K562 (cell line): ENCODE measurements at regions not wholly inside any gene's neighbourhood (a gene's known extent, or its start where the extent isn't known, plus 50 kb on each side); places are given as distances from the start of the nearest gene placed in this dataset.

ENCODE experiments used
- ATAC-seq: fragments of 200-7000 bp; cut with Tn5 transposase; 3 replicates; pipeline ENCODE4 v1.9.1; 2020; ENCODE audit warnings: moderate library complexity
- BruUV-seq: library from RNA; stranded (reverse); fragments of 400-500 nt; replicated peaks from 2 replicates; lab custom pipeline; 2021; lab: Mats Ljungman, UMichigan
- CTCF ChIA-PET: fragments of 300-600 bp; formaldehyde crosslinking; extraction: SDS; loops from one replicate; lab custom pipeline; 2021; ENCODE audit warnings: low intra/inter-chr PET ratio; lab: Yijun Ruan, JAX
- POLR2A ChIA-PET: fragments of 300-600, 350-650 bp; sonication (Branson Sonifier 250); formaldehyde crosslinking; extraction: SDS; loops from one replicate; lab custom pipeline; 2021; ENCODE audit warnings: antibody characterized with exemption, inconsistent platforms; lab: Yijun Ruan, JAX
- DNase-seq, 4 experiments: peaks; one replicate each; pipeline versions ENCODE4 v3.0.0 to v3.0.0-alpha.2; 2011 to 2018; ENCODE audit warnings: low spot score in 3 of 4, mixed read lengths in 3 of 4; ENCODE audit errors: extremely low read depth in 1 of 4
- FAIRE-seq: peaks from 2 replicates; lab custom pipeline; 2011; peaks lifted over from hg19 to GRCh38; lab: Jason Lieb, UNC
- H2AFZ ChIP-seq: 2 replicates; pipeline ENCODE4 v1.6.0; 2011; ENCODE audit warnings: low read depth, low read length, control low read depth, inconsistent platforms
- H3K27ac ChIP-seq: fragments of 200-600 bp; 3 replicates; pipeline ENCODE4 v1.8.0; 2011; ENCODE audit warnings: low read depth, mild to moderate bottlenecking, control low read depth, inconsistent platforms, low read length, moderate library complexity, mixed read lengths; ENCODE audit errors: extremely low read depth
- H3K27me3 ChIP-seq, 2 experiments: fragments of 300-600 bp in 1 of 2; 2 replicates in 1 of 2; 3 replicates in 1 of 2; pipeline versions ENCODE4 v1.6.0 to v1.8.0; 2011; ENCODE audit warnings: inconsistent platforms in 2 of 2, low read length in 2 of 2, mild to moderate bottlenecking in 1 of 2, mixed read lengths in 1 of 2, moderate library complexity in 1 of 2; ENCODE audit not compliant: control insufficient read depth in 2 of 2, insufficient read depth in 2 of 2
- H3K36me3 ChIP-seq: fragments of 300-600 bp; 3 replicates; pipeline ENCODE4 v1.8.0; 2011; ENCODE audit warnings: mild to moderate bottlenecking, low read length, inconsistent platforms; ENCODE audit not compliant: control insufficient read depth, insufficient read depth
- H3K4me1 ChIP-seq, 2 experiments: fragments of 200-600 bp in 1 of 2; replicated peaks in 1 of 2; 2 replicates in 1 of 2; 3 replicates in 1 of 2; pipeline versions ENCODE4 v1.5.1 to v1.8.0; 2011; ENCODE audit warnings: inconsistent platforms in 2 of 2, low read length in 2 of 2, mild to moderate bottlenecking in 1 of 2, mixed read lengths in 1 of 2, moderate library complexity in 1 of 2; ENCODE audit not compliant: control insufficient read depth in 2 of 2, insufficient read depth in 2 of 2
- H3K4me2 ChIP-seq: 2 replicates; pipeline ENCODE4 v1.6.1; 2011; ENCODE audit warnings: low read length, control low read depth, inconsistent platforms, mixed read lengths; ENCODE audit not compliant: insufficient read depth
- H3K4me3 ChIP-seq: fragments of 200-600 bp; sonication (generic), shearing (Covaris generic); 2 replicates; pipeline ENCODE4 v1.5.1; 2016; ENCODE audit warnings: control low read depth, inconsistent platforms
- H3K79me2 ChIP-seq: fragments of 200-600 bp; 3 replicates; pipeline ENCODE4 v1.8.0; 2011; ENCODE audit warnings: low read length, inconsistent platforms; ENCODE audit not compliant: control insufficient read depth, insufficient read depth
- H3K9ac ChIP-seq, 2 experiments: 2 replicates each; pipeline versions ENCODE4 v1.6.0 to v1.6.1; 2011; ENCODE audit warnings: low read depth in 2 of 2, low read length in 2 of 2, control low read depth in 1 of 2, inconsistent platforms in 1 of 2, mild to moderate bottlenecking in 1 of 2, mixed read lengths in 1 of 2; ENCODE audit not compliant: insufficient read depth in 1 of 2
- H3K9me1 ChIP-seq: one replicate; pipeline ENCODE4 v1.6.0; 2011; ENCODE audit warnings: inconsistent platforms, mild to moderate bottlenecking, low read length, moderate library complexity; ENCODE audit not compliant: control insufficient read depth, insufficient read depth
- H3K9me3 ChIP-seq: replicated peaks from 2 replicates; pipeline ENCODE4 v1.5.1; 2011; ENCODE audit warnings: low read depth, low read length, inconsistent platforms; ENCODE audit not compliant: control insufficient read depth, insufficient read depth
- H4K20me1 ChIP-seq: replicated peaks from 2 replicates; pipeline ENCODE4 v1.6.1; 2011; ENCODE audit warnings: low read length, inconsistent platforms, mixed read lengths; ENCODE audit not compliant: control insufficient read depth, insufficient read depth
- CREBBP ChIP-seq: IDR thresholded peaks from one replicate; pipeline ENCODE4 v1.6.1; 2012; ENCODE audit warnings: low read depth, mild to moderate bottlenecking, control low read depth, inconsistent platforms, low read length
- GTF2E2 ChIP-seq: fragments of 200-800 bp; sonication (Bioruptor generic); IDR thresholded peaks from 2 replicates; pipeline ENCODE4 v1.6.1; 2016; ENCODE audit warnings: missing genetic modification characterization, missing compliant biosample characterization
- GTF2F1 ChIP-seq: IDR thresholded peaks from 2 replicates; pipeline ENCODE4 v1.6.1; 2011; ENCODE audit warnings: low read depth, low read length, improper control_type of control experiment
- HDGF ChIP-seq: fragments of 450-650 bp; IDR thresholded peaks from 2 replicates; pipeline ENCODE4 v1.6.1; 2016
- HMGXB4 ChIP-seq: sonication (generic); formaldehyde crosslinking; IDR thresholded peaks from 2 replicates; pipeline ENCODE4 v1.8.1; 2023; ENCODE audit warnings: mild to moderate bottlenecking, missing genetic modification reagents
- LEF1 ChIP-seq: fragments of 450-650 bp; IDR thresholded peaks from 2 replicates; pipeline ENCODE4 v1.6.1; 2016; ENCODE audit warnings: mild to moderate bottlenecking
- NFE2L1 ChIP-seq: fragments of 450-650 bp; IDR thresholded peaks from 2 replicates; pipeline ENCODE4 v1.6.1; 2016; ENCODE audit warnings: missing genetic modification characterization, low read depth, mild to moderate bottlenecking, missing compliant biosample characterization, moderate library complexity, borderline replicate concordance
- PRMT5 ChIP-seq: sonication (generic); formaldehyde crosslinking; IDR thresholded peaks from 2 replicates; pipeline ENCODE4 v1.5.0; 2020; ENCODE audit warnings: missing genetic modification reagents
- RBM25 ChIP-seq: fragments of 200-400 bp; formaldehyde crosslinking; IDR thresholded peaks from 2 replicates; pipeline ENCODE4 v1.6.1; 2018; ENCODE audit warnings: low read length, low read depth, moderate library complexity; ENCODE audit not compliant: severe bottlenecking
- ZNF778 ChIP-seq: fragments of 450-650 bp; formaldehyde crosslinking; IDR thresholded peaks from 2 replicates; pipeline ENCODE4 v1.4.0; 2020; ENCODE audit warnings: mild to moderate bottlenecking, moderate library complexity
- WGBS: fragments of 100-300 bp; shearing (Covaris generic); methylation state at CpG from one replicate; pipeline ENCODE4 v1.1.6; 2016; ENCODE audit warnings: low coverage, mixed read lengths; ENCODE audit not compliant: insufficient coverage; ENCODE audit errors: missing lambda C conversion rate; 5-methylcytosine and 5-hydroxymethylcytosine counted together
- in situ Hi-C: fragments of 300-500 bp; cut with MboI; formaldehyde crosslinking; loops from 4 replicates; pipeline ENCODE4 v1.15.0; 2018; ENCODE audit warnings: inconsistent platforms, mixed read lengths
- intact Hi-C: fragments of 100-400 bp; cut with micrococcal nuclease; formaldehyde crosslinking; loops from 2 replicates; pipeline ENCODE4 v1.14.2; 2022
- TF ChIP-seq, protein P1 (sequence below), 2 experiments: fragments of 450-650 bp; formaldehyde crosslinking in 1 of 2; IDR thresholded peaks; 2 replicates each; pipeline versions ENCODE4 v1.4.0 to v1.6.1; 2014 to 2020; ENCODE audit warnings: mild to moderate bottlenecking in 2 of 2, borderline replicate concordance in 1 of 2, low read depth in 1 of 2

- no peak for DNase-seq
- Histone ChIP-seq H3K27me3 (peaks cover 0 to 3% of the 10 kb centered on the region in 2 experiments; a peak in 2 of 5 replicates), H3K27ac (no peak overlapping the region), H3K4me2 (no peak overlapping the region), H2AFZ (no peak overlapping the region), H4K20me1 (peaks cover 7% of the 10 kb centered on the region; the same call in 1 of the 2 replicates), H3K9me1 (no peaks in the 10 kb centered on the region), H3K9me3 (no peaks in the 10 kb centered on the region), H3K79me2 (no peaks in the 10 kb centered on the region), H3K4me1 (no peaks in the 10 kb centered on the region), H3K4me3 (no peak overlapping the region), H3K36me3 (no peaks in the 10 kb centered on the region), H3K9ac (no peak overlapping the region)
- BruUV-seq: no TSS peak
- no peak for ATAC-seq
- CTCF ChIA-PET: interaction anchor here (3.1 kb wide), 1 partner anchor 314 kb away, joined by 25 read pairs; no protein-coding TSS in a partner anchor
- in situ Hi-C loops: no loop called here
- no peak for FAIRE-seq
- 0% methylated on average over 2 of the region's 2 CpGs for WGBS
- POLR2A ChIA-PET: interaction anchor here (0.8 to 1.0 kb wide), 3 partner anchors 9 to 315 kb away, joined by 3 to 4 read pairs (median 3); no protein-coding TSS in a partner anchor
- intact Hi-C loops: no loop called here
- TF ChIP-seq HDGF: no peak
- TF ChIP-seq GTF2E2 (tag): no peak
- TF ChIP-seq HMGXB4 (CRISPR knock-in tag): no peak
- TF ChIP-seq PRMT5: no peak
- TF ChIP-seq, protein P1, sequence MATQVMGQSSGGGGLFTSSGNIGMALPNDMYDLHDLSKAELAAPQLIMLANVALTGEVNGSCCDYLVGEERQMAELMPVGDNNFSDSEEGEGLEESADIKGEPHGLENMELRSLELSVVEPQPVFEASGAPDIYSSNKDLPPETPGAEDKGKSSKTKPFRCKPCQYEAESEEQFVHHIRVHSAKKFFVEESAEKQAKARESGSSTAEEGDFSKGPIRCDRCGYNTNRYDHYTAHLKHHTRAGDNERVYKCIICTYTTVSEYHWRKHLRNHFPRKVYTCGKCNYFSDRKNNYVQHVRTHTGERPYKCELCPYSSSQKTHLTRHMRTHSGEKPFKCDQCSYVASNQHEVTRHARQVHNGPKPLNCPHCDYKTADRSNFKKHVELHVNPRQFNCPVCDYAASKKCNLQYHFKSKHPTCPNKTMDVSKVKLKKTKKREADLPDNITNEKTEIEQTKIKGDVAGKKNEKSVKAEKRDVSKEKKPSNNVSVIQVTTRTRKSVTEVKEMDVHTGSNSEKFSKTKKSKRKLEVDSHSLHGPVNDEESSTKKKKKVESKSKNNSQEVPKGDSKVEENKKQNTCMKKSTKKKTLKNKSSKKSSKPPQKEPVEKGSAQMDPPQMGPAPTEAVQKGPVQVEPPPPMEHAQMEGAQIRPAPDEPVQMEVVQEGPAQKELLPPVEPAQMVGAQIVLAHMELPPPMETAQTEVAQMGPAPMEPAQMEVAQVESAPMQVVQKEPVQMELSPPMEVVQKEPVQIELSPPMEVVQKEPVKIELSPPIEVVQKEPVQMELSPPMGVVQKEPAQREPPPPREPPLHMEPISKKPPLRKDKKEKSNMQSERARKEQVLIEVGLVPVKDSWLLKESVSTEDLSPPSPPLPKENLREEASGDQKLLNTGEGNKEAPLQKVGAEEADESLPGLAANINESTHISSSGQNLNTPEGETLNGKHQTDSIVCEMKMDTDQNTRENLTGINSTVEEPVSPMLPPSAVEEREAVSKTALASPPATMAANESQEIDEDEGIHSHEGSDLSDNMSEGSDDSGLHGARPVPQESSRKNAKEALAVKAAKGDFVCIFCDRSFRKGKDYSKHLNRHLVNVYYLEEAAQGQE (IDR thresholded peaks at IDR 0.05; ENCODE audit: borderline replicate concordance): no peak
- TF ChIP-seq, protein P1 (CRISPR knock-in tag; IDR thresholded peaks at IDR 0.05; ENCODE audit: low read depth): no peak
- no peak for TF ChIP-seq GTF2F1
- TF ChIP-seq CREBBP: no peak
- TF ChIP-seq RBM25: no peak
- TF ChIP-seq LEF1: no peak
- TF ChIP-seq NFE2L1 (tag): no peak
- TF ChIP-seq ZNF778: no peak
Observed at GRCh38 chr2:176453784-176454183, 184.5 kb downstream of the MTX2 start.
